Gastrocnemius medialis (tissue), 4 donors: ENCODE measurements at regions not wholly inside any gene's neighbourhood (a gene's known extent, or its start where the extent isn't known, plus 50 kb on each side); places are given as distances from the start of the nearest gene placed in this dataset.

Experiments used
- POLR2A ChIP-seq, 2 donors: fragments of 450-650 bp; IDR thresholded peaks; one replicate each; pipeline ENCODE4 v1.6.1; 2017; ENCODE audit warnings: antibody characterized with exemption in 2 of 2, mild to moderate bottlenecking in 2 of 2, moderate library complexity in 2 of 2
- TF ChIP-seq, protein P1 (sequence below), 5 experiments: fragments of 450-650 bp in 3 of 5; fragments of 200-600 bp in 2 of 5; sonication (generic) in 2 of 5; IDR thresholded peaks in 4 of 5; conservative IDR thresholded peaks in 1 of 5; 1 replicate in 4 of 5; 2 replicates in 1 of 5; pipeline ENCODE4 v1.5.1; 2016 to 2019; ENCODE audit warnings: antibody characterized with exemption in 5 of 5, mild to moderate bottlenecking in 3 of 5, moderate library complexity in 3 of 5

DNA sequence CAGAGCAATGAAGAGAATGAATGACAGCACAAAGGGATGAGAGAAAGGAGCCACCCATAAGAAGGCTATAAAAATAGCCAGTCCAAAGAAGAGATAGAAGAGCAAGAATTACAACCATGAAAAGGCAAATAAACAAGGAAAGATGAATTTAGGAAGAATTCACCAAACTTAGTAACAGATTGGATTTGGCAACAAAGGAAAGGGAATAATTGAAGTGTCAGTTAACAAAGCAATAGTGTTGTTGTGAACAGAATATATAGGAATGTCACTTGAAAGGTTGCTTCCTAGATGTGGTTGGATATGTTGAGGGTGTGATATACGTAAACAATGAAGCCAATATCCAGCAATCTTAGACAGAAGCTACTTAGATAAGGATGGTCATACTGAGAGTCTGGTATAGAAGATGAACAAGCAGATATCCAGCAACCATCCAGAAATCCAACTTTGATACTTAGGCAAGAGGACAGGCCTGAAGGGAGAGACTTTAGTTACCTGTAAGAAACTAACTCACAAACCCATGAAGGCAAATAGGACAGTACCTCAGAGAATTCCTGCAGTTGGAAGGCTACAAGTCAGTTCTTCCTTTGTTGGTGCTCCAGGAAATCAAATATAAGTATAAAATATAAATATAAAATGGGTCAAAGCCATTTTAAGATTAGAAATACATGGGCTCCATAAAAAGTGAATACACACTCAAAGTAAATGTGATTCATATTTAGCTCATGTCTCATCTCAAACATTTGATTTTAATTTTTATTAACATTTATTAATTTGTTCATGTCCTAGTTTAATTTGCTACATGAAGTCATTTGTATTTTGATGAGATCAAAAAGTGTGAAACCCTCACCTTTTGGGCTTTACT, 106.5 kb downstream of the HFE start:
- TF ChIP-seq, protein P1, sequence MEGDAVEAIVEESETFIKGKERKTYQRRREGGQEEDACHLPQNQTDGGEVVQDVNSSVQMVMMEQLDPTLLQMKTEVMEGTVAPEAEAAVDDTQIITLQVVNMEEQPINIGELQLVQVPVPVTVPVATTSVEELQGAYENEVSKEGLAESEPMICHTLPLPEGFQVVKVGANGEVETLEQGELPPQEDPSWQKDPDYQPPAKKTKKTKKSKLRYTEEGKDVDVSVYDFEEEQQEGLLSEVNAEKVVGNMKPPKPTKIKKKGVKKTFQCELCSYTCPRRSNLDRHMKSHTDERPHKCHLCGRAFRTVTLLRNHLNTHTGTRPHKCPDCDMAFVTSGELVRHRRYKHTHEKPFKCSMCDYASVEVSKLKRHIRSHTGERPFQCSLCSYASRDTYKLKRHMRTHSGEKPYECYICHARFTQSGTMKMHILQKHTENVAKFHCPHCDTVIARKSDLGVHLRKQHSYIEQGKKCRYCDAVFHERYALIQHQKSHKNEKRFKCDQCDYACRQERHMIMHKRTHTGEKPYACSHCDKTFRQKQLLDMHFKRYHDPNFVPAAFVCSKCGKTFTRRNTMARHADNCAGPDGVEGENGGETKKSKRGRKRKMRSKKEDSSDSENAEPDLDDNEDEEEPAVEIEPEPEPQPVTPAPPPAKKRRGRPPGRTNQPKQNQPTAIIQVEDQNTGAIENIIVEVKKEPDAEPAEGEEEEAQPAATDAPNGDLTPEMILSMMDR (IDR thresholded peaks at IDR 0.05 in 4 of 5, conservative IDR thresholded peaks at IDR 0.05 in 1 of 5) = no peak
- TF ChIP-seq POLR2A (IDR thresholded peaks at IDR 0.05) = no peak
